ENCODE measurements at regions not wholly inside any gene's neighbourhood (a gene's known extent, or its start where the extent isn't known, plus 50 kb on each side); places are given as distances from the start of the nearest gene placed in this dataset.

GRCh38 chr6:56407883-56408410 is 160.6 kb upstream of the COL21A1 start:
- no peak for DNase-seq

GRCh38 chr6:56406276-56407269 is 159.2 kb upstream of the COL21A1 start:
- DNase-seq: no peak

GRCh38 chr6:56404599-56404998 is 157.2 kb upstream of the COL21A1 start:
- no peak for DNase-seq

GRCh38 chr6:56403745-56404144 is 156.4 kb upstream of the COL21A1 start:
- no peak for DNase-seq

GRCh38 chr6:56401477-56402070 is 154.2 kb upstream of the COL21A1 start:
- no peak for DNase-seq

GRCh38 chr6:56400273-56400672 is 152.9 kb upstream of the COL21A1 start:
- DNase-seq: no peak

GRCh38 chr6:56399672-56400263 is 152.4 kb upstream of the COL21A1 start:
- no peak for DNase-seq

- DNase-seq: no peak
Observed at GRCh38 chr6:56399250-56399671, 151.9 kb upstream of the COL21A1 start.

GRCh38 chr6:56396435-56396834 is 149.1 kb upstream of the COL21A1 start:
- DNase-seq: no peak

GRCh38 chr6:56393615-56394612 is 146.5 kb upstream of the COL21A1 start:
- no peak for DNase-seq

- no peak for DNase-seq
Observed at GRCh38 chr6:56388415-56388755, 141.0 kb upstream of the COL21A1 start.

- DNase-seq: no peak
Observed at GRCh38 chr6:56387621-56388414, 140.4 kb upstream of the COL21A1 start.

GRCh38 chr6:56386717-56387116 is 139.3 kb upstream of the COL21A1 start:
- no peak for DNase-seq

GRCh38 chr6:56385981-56386593 is 138.7 kb upstream of the COL21A1 start:
- DNase-seq: no peak

- DNase-seq: no peak
Observed at GRCh38 chr6:56383160-56383559, 135.8 kb upstream of the COL21A1 start.

- DNase-seq: no peak
Observed at GRCh38 chr6:56382416-56382940, 135.1 kb upstream of the COL21A1 start.

- no peak for DNase-seq
Observed at GRCh38 chr6:56381801-56382251, 134.4 kb upstream of the COL21A1 start.

- no peak for DNase-seq
Observed at GRCh38 chr6:56380476-56380875, 133.1 kb upstream of the COL21A1 start.

GRCh38 chr6:56378966-56379585 is 131.7 kb upstream of the COL21A1 start:
- DNase-seq: no peak

GRCh38 chr6:56378507-56378906 is 131.1 kb upstream of the COL21A1 start:
- no peak for DNase-seq
